ENCODE measurements at regions not wholly inside any gene's neighbourhood (a gene's known extent, or its start where the extent isn't known, plus 50 kb on each side); places are given as distances from the start of the nearest gene placed in this dataset.
A peak's percentile ranks its signal among the peaks of the same experiment; 100 is the strongest.

DNA sequence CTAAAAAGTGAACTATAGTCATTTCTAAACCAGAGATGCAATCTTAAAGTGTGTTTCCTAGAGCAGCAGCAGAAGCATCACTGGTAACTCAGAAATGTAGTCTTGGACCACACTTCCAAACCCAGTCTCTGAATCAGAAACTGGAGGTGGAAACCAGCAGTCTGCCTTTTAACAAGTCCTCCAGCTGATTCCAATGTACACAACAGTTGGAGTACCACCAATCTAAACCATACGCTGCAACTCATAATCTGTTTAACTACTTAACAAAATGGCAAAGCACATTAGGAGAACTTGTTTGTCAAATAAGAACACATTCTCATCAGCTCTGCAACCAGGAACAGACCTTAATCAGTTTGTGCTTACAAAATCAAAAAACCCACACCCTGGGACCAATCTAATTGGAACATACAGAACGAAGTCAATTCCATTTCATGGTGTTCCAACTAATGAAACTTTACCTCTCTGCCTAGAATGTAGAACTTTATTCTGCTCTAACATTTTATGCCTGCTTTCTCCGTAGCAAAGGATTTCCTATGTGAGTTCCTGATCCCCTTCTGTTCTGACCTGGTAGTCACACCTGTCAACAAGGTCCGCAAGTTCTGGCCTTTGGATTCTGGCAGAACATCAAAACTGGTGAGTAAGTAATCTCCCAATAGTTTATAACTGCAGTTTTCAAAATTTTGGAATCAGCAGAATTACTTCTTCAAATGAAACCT lies 390.4 kb downstream of the HTR1B start:
- DNase-seq, result no peak

GRCh38 chr6:77063494-77063893 lies 399.8 kb downstream of the HTR1B start:
- DNase-seq, result no peak

DNA sequence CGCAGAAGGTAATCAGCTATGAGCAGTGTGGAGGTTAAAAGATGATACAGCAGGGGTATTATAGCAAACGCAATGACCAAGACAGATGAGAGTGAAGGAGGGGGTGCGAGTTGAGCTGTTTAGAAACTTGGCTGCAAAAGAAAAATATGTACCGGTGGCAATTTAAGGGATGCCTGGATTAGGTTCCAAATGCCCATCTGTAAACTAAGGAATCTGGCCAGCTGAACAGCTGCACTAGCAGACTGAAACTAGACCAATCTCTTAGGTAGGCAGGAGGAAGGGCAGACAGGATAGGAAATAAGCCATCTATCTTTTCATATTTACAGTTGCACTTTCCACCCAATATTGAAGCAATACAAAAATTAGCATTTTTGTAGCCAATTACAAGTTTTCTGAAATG lies 407.6 kb downstream of the HTR1B start:
- no peak for DNase-seq

- DNase-seq, result peak; percentile 70
These were observed 422.6 kb downstream of the HTR1B start for GRCh38 chr6:77040568-77041195.

- DNase-seq, result peak; percentile 80
These were observed 424.5 kb downstream of the HTR1B start for GRCh38 chr6:77038807-77039206.

DNA sequence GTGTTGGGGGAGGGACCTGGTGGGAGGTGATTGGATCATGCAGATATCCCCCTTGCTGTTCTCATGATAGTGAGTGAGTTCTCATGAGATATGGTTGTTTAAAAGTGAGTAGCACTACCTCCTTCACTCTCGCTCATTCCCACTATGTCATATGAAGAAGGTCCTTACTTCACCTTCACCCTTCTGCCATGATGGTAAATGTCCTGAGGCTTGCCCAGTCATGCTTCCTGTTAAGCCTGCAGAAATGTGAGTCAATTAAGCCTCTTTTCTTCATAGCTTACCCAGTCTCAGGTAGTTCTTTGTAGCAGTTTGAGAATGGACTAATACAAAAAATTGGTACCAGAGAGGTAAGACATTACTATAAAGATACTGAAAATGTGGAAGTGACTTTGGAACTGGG lies 425.9 kb downstream of the HTR1B start:
- DNase-seq, result no peak

DNA sequence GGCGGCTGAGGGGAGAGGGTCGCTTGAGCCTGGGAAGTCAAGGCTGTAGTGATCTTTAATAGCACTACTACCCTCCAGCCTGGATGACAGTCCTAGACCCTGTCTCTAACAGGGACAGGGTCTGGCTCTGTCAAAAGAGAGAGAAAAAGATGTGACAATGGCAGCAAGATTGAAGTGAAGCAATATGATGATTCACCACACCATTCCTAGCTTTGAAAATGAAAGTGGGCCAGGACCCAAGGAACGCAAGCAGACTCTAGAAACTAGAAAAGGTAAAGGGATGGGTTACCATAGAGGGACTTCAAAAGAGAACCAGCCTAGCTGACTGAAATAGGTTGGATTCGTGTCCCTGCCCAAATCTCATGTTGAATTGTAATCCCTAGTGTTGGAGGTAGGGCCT lies 426.9 kb downstream of the HTR1B start:
- no peak for DNase-seq

DNA sequence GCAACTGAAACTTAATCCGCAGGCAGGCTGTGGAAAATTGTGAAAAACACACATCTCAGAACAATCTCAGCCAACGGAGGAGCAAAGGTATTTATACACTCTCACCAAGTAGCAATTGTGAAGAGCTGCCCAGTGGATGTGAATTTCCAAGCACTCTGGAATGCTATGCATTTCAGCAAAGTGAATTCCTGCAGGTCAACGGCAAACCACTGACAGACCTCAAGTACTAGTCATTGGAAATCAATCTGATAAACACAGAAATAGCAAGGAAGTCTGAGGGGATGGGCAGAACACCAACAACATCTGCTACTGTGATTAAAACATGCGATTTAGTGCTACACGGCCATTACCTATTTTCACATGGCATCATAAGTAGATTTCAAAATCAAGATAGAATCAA lies 429.1 kb downstream of the HTR1B start:
- DNase-seq, result peak; percentile 97

GRCh38 chr6:77030929-77031674 lies 432.2 kb downstream of the HTR1B start:
- peak; percentile 66 for DNase-seq

DNA sequence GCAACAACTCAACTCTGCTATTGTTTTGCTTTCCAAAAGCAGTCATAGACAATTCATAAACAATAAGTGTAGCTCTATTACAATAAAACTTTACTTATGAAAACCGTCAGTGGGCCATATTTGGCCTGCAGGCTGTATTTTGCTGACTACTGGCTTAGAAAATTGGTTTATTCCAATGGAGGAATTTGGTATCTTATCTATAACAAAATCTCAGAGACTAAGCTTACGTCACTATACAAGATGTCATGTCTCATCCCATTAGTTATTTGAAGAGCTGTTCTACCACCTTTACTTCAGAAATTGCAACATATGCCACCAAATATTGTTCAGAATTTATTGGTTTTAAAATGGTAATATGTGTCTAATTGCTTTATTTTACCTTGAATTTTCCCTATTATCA lies 436.9 kb downstream of the HTR1B start:
- DNase-seq, result no peak

GRCh38 chr6:77025736-77026223 lies 437.5 kb downstream of the HTR1B start:
- no peak for DNase-seq

- no peak for DNase-seq
These were observed 441.5 kb downstream of the HTR1B start for GRCh38 chr6:77021778-77022177.

GRCh38 chr6:77021232-77021631 lies 442.1 kb downstream of the HTR1B start:
- no peak for DNase-seq

- DNase-seq, result no peak
These were observed 444.2 kb downstream of the HTR1B start for GRCh38 chr6:77019081-77019480.

GRCh38 chr6:77017537-77017936 lies 445.8 kb downstream of the HTR1B start:
- no peak for DNase-seq

DNA sequence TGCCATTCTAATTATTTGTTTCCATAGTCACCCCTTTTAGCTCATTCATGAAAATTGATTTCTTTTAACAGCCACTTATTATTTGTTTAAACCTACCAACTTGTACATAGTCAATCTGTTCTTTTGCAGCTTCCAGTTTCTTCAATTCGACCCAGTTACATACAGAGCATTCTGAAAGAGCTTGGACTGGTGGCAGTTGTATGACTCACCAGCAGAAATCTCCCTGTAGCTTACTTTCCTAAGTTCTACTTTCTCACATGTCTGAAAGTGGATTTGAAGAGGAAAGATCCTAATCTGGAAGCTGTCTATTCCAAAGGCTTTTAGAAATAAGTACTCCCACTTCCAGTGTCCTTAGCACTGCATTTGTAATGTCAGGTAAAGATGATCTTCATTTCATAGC lies 447.9 kb downstream of the HTR1B start:
- DNase-seq, result peak; percentile 40

DNA sequence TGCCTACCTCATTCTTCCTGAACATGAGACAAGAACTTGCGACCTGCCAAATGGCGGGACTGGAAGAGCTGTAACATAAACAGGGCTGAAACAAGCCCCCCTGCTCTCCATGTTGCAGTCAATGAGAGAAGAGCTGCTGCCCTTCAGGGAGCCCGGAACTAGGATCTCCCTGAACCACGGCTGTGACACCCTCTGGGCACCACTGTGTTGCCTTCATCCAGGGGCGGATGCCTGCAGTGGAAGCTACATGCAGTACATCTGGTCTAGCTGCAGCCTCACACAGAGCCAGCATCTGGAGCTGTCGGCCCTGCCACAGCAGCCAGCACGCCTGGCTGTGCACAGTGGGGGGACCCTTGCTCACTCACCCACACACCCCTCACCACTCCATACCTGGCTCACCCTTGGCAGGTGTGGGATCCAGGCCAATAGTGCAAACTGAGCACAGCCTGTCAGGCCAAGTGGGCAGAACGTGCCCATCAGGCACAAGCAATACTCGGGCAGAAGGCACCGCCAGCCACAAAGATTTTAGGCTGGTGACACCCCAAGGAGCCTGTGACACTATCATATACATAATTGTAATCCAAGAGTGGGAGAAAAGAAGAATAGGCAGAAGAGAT lies 451.3 kb downstream of the HTR1B start:
- no peak for DNase-seq

DNA sequence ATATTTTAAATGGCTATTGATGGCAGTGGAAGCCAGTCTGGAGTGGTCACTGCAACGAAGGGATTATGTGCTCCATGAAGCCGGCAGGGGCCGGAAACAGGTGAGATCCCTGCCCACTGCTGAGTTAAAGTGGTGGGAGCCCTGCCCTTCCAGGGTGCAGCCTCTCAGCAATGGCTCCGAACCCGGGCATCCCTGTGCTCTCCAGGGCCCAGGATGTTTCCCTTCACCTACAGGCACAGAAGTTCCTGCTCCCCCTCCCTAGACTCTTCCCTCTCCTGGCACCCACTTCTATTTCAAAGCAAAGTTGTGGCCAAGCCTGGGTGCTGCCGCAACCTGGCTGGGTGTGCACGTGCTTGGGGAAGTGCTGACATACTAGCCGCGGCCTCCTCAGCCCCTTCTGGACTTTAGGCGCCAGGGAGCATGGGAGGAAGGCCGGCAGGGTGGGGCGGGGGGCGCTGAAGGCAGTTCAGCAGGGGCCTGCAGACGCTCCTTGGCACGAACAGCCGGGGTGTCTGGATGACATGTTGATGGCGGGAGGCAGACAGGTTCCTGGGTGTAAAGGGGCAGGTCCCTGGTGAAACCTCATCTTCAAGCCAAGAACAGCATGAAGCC lies 452.3 kb downstream of the HTR1B start:
- DNase-seq, result no peak

DNA sequence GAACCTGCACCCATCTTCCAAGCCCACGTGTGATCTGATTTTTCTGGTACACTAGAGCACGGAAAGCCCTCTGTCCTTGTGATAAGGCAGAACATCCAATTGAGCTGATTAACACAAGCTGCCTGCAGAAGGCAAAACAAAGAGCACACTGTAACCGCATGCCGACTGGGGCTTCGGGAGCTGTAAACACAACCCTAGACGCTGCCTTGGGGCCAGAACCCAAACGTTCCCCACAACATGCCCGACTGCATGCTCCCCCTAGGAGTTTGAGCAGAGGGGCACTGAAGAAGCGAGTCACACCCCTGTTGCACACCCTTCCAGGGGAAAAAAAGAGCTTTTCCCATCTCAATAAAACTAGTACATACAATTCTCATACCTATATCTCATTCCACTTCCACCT lies 470.7 kb downstream of the HTR1B start:
- DNase-seq, result no peak

DNA sequence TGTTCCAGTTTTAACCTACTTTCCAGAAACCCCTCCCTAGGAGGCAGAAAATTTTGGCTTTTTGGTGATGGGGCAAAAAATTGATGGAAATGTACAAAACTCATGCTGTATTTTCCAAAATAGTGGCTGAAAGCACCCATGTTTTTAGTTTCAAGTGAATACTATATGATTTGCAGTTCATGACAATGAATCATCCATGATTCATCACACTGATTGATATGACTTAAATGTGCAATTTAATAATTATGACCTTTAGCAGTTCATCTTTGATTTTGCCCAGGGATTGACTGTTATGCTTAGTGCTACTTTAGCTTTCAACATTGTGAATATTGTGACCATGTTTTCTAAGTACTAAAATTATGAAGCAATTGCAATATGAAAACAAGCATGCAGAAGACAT lies 478.7 kb downstream of the HTR1B start:
- DNase-seq, result peak; percentile 16

GRCh38 chr6:76982476-76983199 lies 480.7 kb downstream of the HTR1B start:
- no peak for DNase-seq

- no peak for DNase-seq
These were observed 490.8 kb downstream of the HTR1B start for GRCh38 chr6:76972474-76972873.
